ENCODE measurements at regions not wholly inside any gene's neighbourhood (a gene's known extent, or its start where the extent isn't known, plus 50 kb on each side); places are given as distances from the start of the nearest gene placed in this dataset.

GRCh38 chr1:103900005-103900404 lies 150.3 kb downstream of the AMY1C start:
- H3K27ac ChIP-seq (ENCODE audit: low read depth, low read length, poor library complexity, severe bottlenecking), result no peak overlapping the region
- ChIA-PET CTCF (no interaction called here), POLR2A (ENCODE audit: low non-redundant PET) (no interaction called here)

DNA sequence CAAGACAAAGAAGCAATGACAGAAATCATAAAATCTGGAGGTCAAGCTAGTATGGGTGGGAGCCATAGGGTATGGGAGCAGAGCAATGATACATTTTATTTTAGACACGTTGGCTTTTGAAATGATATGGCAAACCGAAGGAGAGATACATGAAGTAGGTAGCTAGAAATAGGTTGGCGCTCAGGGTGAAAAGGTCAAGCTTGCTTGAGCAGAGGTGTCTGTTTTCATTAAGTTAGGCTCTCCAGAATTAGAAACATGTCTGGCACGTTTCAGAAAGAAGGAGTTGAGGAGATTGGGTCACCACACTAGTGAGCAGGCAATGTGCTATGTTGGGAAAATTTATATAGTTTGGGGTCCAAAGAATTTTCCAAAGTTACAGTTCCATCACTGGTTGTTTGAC lies 151.4 kb downstream of the AMY1C start:
- DNase-seq (ENCODE audit: low spot score), result no peak
- ChIA-PET CTCF (no interaction called here), POLR2A (ENCODE audit: low non-redundant PET) (no interaction called here)
- Histone ChIP-seq H3K36me3 (ENCODE audit: insufficient read depth, low read length, poor library complexity, severe bottlenecking) (no peaks in the 10 kb centered on the region), H3K4me1 (ENCODE audit: insufficient read depth, low read length, poor library complexity, severe bottlenecking) (no peaks in the 10 kb centered on the region), H3K4me3 (ENCODE audit: low read depth, low read length, poor library complexity, severe bottlenecking) (no peak overlapping the region), H3K27me3 (replicated peaks; ENCODE audit: insufficient read depth, low read depth, low read length, poor library complexity) (no peaks in the 10 kb centered on the region), H3K27ac (ENCODE audit: low read depth, low read length, poor library complexity, severe bottlenecking) (no peak overlapping the region), H3K9me3 (ENCODE audit: low read depth, low read length, poor library complexity, severe bottlenecking) (no peaks in the 10 kb centered on the region)
- BruUV-seq (replicated peaks), result no TSS peak
- intact Hi-C loops (cut with micrococcal nuclease; ENCODE audit: unreplicated experiment), result no loop called here
- no peak for TF ChIP-seq EZH2 (IDR thresholded peaks at IDR 0.05; ENCODE audit: borderline replicate concordance, low read depth, low read length, poor library complexity, severe bottlenecking)

More at GRCh38 chr1:103900005-103900404, 150.3 kb downstream of the AMY1C start:
- no peaks in the 10 kb centered on the region for H3K9me3 ChIP-seq (ENCODE audit: low read depth, low read length, poor library complexity, severe bottlenecking)
- H3K4me3 ChIP-seq (ENCODE audit: low read depth, low read length, poor library complexity, severe bottlenecking), result no peak overlapping the region
- intact Hi-C loops (cut with micrococcal nuclease; ENCODE audit: unreplicated experiment), result no loop called here
- H3K36me3 ChIP-seq (ENCODE audit: insufficient read depth, low read length, poor library complexity, severe bottlenecking), result no peaks in the 10 kb centered on the region
- TF ChIP-seq EZH2 (IDR thresholded peaks at IDR 0.05; ENCODE audit: borderline replicate concordance, low read depth, low read length, poor library complexity, severe bottlenecking), result no peak
- TF ChIP-seq, protein P1, sequence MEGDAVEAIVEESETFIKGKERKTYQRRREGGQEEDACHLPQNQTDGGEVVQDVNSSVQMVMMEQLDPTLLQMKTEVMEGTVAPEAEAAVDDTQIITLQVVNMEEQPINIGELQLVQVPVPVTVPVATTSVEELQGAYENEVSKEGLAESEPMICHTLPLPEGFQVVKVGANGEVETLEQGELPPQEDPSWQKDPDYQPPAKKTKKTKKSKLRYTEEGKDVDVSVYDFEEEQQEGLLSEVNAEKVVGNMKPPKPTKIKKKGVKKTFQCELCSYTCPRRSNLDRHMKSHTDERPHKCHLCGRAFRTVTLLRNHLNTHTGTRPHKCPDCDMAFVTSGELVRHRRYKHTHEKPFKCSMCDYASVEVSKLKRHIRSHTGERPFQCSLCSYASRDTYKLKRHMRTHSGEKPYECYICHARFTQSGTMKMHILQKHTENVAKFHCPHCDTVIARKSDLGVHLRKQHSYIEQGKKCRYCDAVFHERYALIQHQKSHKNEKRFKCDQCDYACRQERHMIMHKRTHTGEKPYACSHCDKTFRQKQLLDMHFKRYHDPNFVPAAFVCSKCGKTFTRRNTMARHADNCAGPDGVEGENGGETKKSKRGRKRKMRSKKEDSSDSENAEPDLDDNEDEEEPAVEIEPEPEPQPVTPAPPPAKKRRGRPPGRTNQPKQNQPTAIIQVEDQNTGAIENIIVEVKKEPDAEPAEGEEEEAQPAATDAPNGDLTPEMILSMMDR (conservative IDR thresholded peaks at IDR 0.05; ENCODE audit: low read depth, low read length), result no peak
- BruUV-seq (replicated peaks), result no TSS peak
- H3K27me3 ChIP-seq (replicated peaks; ENCODE audit: insufficient read depth, low read depth, low read length, poor library complexity), result no peaks in the 10 kb centered on the region
- no peak for DNase-seq (ENCODE audit: low spot score)
- H3K4me1 ChIP-seq (ENCODE audit: insufficient read depth, low read length, poor library complexity, severe bottlenecking), result no peaks in the 10 kb centered on the region

DNA sequence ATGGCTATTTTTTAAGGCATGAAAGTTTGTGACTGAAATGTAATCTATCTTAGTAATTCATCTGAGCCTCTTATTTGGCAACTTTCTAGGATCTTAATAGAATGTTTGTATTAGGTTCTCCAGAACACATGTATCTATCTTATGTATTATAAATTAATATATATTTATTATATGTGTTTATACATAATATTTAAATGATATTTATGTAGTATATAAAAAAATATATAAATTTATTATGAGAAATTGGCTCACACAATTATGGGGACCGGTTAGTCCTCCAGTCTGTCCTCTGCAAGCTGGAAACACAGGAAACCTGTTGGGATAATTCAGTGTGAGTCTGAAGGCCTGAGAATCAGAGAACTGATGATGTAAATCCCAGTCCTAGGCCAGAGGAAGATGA lies 155.7 kb downstream of the AMY1C start:
- intact Hi-C loops (cut with micrococcal nuclease; ENCODE audit: unreplicated experiment), result no loop called here
- Histone ChIP-seq H3K27me3 (replicated peaks; ENCODE audit: insufficient read depth, low read depth, low read length, poor library complexity) (no peaks in the 10 kb centered on the region), H3K27ac (ENCODE audit: low read depth, low read length, poor library complexity, severe bottlenecking) (no peak overlapping the region), H3K4me3 (ENCODE audit: low read depth, low read length, poor library complexity, severe bottlenecking) (no peak overlapping the region), H3K4me1 (ENCODE audit: insufficient read depth, low read length, poor library complexity, severe bottlenecking) (no peaks in the 10 kb centered on the region), H3K9me3 (ENCODE audit: low read depth, low read length, poor library complexity, severe bottlenecking) (no peaks in the 10 kb centered on the region), H3K36me3 (ENCODE audit: insufficient read depth, low read length, poor library complexity, severe bottlenecking) (no peaks in the 10 kb centered on the region)
- no peak for DNase-seq (ENCODE audit: low spot score)
- CTCF ChIA-PET, result no interaction called here
- POLR2A ChIA-PET (ENCODE audit: low non-redundant PET), result no interaction called here
- TF ChIP-seq EZH2 (IDR thresholded peaks at IDR 0.05; ENCODE audit: borderline replicate concordance, low read depth, low read length, poor library complexity, severe bottlenecking), result no peak
- TF ChIP-seq, protein P1 (conservative IDR thresholded peaks at IDR 0.05; ENCODE audit: low read depth, low read length), result no peak
- BruUV-seq (replicated peaks), result no TSS peak

DNA sequence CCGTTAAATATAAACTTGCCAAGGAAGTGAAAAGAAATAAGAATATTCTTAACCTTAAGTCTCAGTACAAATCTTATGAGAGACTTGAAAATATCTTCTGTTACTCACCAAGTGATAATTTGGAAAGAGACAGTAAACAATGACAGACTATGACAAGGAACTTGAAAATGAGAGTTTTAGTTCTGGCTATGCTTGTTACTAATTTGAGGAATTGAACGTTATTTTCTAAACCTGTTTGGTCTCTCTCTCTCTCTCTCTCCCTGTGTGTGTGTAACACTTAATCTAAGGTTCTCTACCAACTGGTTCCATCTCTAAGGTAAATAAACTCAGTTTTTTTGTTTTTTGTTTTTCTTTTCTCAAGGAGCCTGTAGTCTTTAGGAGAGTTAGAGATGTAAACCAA lies 161.8 kb downstream of the AMY1C start:
- BruUV-seq (replicated peaks), result no TSS peak
- H3K4me1 ChIP-seq (ENCODE audit: insufficient read depth, low read length, poor library complexity, severe bottlenecking), result no peaks in the 10 kb centered on the region
- DNase-seq (ENCODE audit: low spot score), result no peak
- H3K4me3 ChIP-seq (ENCODE audit: low read depth, low read length, poor library complexity, severe bottlenecking), result no peak overlapping the region
- ChIA-PET CTCF (no interaction called here), POLR2A (ENCODE audit: low non-redundant PET) (no interaction called here)
- TF ChIP-seq EZH2 (IDR thresholded peaks at IDR 0.05; ENCODE audit: borderline replicate concordance, low read depth, low read length, poor library complexity, severe bottlenecking), result no peak
- TF ChIP-seq, protein P1 (conservative IDR thresholded peaks at IDR 0.05; ENCODE audit: low read depth, low read length), result no peak
- no peak overlapping the region for H3K27ac ChIP-seq (ENCODE audit: low read depth, low read length, poor library complexity, severe bottlenecking)
- H3K27me3 ChIP-seq (replicated peaks; ENCODE audit: insufficient read depth, low read depth, low read length, poor library complexity), result no peaks in the 10 kb centered on the region
- H3K9me3 ChIP-seq (ENCODE audit: low read depth, low read length, poor library complexity, severe bottlenecking), result no peaks in the 10 kb centered on the region
- H3K36me3 ChIP-seq (ENCODE audit: insufficient read depth, low read length, poor library complexity, severe bottlenecking), result no peaks in the 10 kb centered on the region
- intact Hi-C loops (cut with micrococcal nuclease; ENCODE audit: unreplicated experiment), result no loop called here

All from A673 (cell line).